ENCODE measurements at regions not wholly inside any gene's neighbourhood (a gene's known extent, or its start where the extent isn't known, plus 50 kb on each side); places are given as distances from the start of the nearest gene placed in this dataset.

DNA sequence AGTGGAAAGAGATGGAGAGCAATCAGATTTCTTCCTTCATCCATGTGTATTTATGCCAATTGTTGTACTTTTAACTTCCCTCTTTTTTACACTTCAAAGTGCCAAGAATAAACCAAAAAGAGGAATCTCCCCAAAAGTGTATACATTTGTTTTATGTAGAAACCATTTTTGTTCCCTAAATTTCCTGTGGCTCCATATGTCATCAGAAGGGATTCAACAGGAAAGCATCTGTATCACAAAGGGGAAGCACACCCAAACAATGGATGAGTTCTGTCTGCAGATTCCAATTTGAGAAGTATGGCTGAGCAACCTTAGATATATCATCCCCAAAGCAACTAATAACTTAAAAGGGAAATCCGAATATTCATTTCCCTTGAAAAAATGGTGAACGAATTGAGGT, 275.0 kb downstream of the MREG start (continued):
- TF ChIP-seq, protein P1, sequence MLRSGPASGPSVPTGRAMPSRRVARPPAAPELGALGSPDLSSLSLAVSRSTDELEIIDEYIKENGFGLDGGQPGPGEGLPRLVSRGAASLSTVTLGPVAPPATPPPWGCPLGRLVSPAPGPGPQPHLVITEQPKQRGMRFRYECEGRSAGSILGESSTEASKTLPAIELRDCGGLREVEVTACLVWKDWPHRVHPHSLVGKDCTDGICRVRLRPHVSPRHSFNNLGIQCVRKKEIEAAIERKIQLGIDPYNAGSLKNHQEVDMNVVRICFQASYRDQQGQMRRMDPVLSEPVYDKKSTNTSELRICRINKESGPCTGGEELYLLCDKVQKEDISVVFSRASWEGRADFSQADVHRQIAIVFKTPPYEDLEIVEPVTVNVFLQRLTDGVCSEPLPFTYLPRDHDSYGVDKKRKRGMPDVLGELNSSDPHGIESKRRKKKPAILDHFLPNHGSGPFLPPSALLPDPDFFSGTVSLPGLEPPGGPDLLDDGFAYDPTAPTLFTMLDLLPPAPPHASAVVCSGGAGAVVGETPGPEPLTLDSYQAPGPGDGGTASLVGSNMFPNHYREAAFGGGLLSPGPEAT (IDR thresholded peaks at IDR 0.05; ENCODE audit: low read depth), result no peak
- TF ChIP-seq POU2F2 (IDR thresholded peaks at IDR 0.05; ENCODE audit: borderline replicate concordance, low read depth, low read length), result no peak
- TF ChIP-seq HDAC6 (IDR thresholded peaks at IDR 0.05; ENCODE audit: unreplicated experiment), result no peak
- TF ChIP-seq E2F8 (IDR thresholded peaks at IDR 0.05; ENCODE audit: low read depth, partially characterized antibody), result no peak
- no peak for TF ChIP-seq BCL11A (IDR thresholded peaks at IDR 0.05; ENCODE audit: low read depth, low read length)
- no peak for TF ChIP-seq SIX5 (IDR thresholded peaks at IDR 0.05; ENCODE audit: low read depth, low read length, severe bottlenecking)
- TF ChIP-seq PML (IDR thresholded peaks at IDR 0.05; ENCODE audit: low read length), result no peak
- no peak for TF ChIP-seq STAT3 (IDR thresholded peaks at IDR 0.05; ENCODE audit: low read depth, low read length)
- no peak for TF ChIP-seq EP300 (IDR thresholded peaks at IDR 0.05; ENCODE audit: borderline replicate concordance in 1 of 2, control insufficient read depth in 1 of 2, low read depth in 2 of 2, low read length in 2 of 2)
- no peak for TF ChIP-seq RELA (IDR thresholded peaks at IDR 0.05; ENCODE audit: borderline replicate concordance, partially characterized antibody)
- no peak for TF ChIP-seq NR2C2 (IDR thresholded peaks at IDR 0.05; ENCODE audit: borderline replicate concordance, control insufficient read depth, insufficient read length, low read depth)
